Calu3 (cell line): ENCODE measurements at regions not wholly inside any gene's neighbourhood (a gene's known extent, or its start where the extent isn't known, plus 50 kb on each side); places are given as distances from the start of the nearest gene placed in this dataset.

ENCODE experiments used
- BruUV-seq: library from RNA; stranded (reverse); fragments of 400-500 nt; replicated peaks from 2 replicates; lab custom pipeline; 2021; lab: Mats Ljungman, UMichigan
- CTCF ChIA-PET: fragments of 300-600 bp; sonication (Branson Sonifier 250); formaldehyde crosslinking; loops from one replicate; lab custom pipeline; 2022; ENCODE audit warnings: antibody characterized with exemption; lab: Charles Lee
- DNase-seq: peaks from one replicate; pipeline ENCODE4 v3.0.0; 2022
- H3K27ac Mint-ChIP-seq: one replicate; pipeline ENCODE4 v1.8.0; 2022; ENCODE audit warnings: mixed read lengths; ENCODE audit not compliant: unreplicated experiment
- H3K27me3 Mint-ChIP-seq: one replicate; pipeline ENCODE4 v1.8.0; 2022; ENCODE audit warnings: mixed read lengths; ENCODE audit not compliant: unreplicated experiment
- H3K36me3 Mint-ChIP-seq: one replicate; pipeline ENCODE4 v1.8.0; 2022; ENCODE audit warnings: mild to moderate bottlenecking, moderate library complexity, mixed read lengths; ENCODE audit not compliant: insufficient read depth, unreplicated experiment
- H3K4me1 Mint-ChIP-seq: one replicate; pipeline ENCODE4 v1.8.0; 2022; ENCODE audit warnings: mild to moderate bottlenecking, low read depth, mixed read lengths; ENCODE audit not compliant: unreplicated experiment
- H3K4me3 Mint-ChIP-seq: one replicate; pipeline ENCODE4 v1.8.0; 2022; ENCODE audit warnings: mild to moderate bottlenecking, low read depth, moderate library complexity, mixed read lengths; ENCODE audit not compliant: unreplicated experiment
- H3K9me3 Mint-ChIP-seq: one replicate; pipeline ENCODE4 v1.8.0; 2022; ENCODE audit warnings: low read depth, mixed read lengths; ENCODE audit not compliant: unreplicated experiment
- intact Hi-C: fragments of 100-400 bp; cut with micrococcal nuclease; formaldehyde crosslinking; loops from one replicate; pipeline ENCODE4 v1.10.0; 2022; ENCODE audit not compliant: unreplicated experiment
- TF ChIP-seq, protein P1 (sequence below): fragments of 200-600 bp; IDR thresholded peaks from one replicate; pipeline ENCODE4 v1.8.0; 2022; ENCODE audit warnings: antibody characterized with exemption; ENCODE audit not compliant: unreplicated experiment

GRCh38 chr2:217076657-217077232 lies 216.9 kb upstream of the TNP1 start:
- H3K27me3 Mint-ChIP-seq: no peaks in the 10 kb centered on the region
- no TSS peak for BruUV-seq
- no peak overlapping the region for H3K27ac Mint-ChIP-seq
- H3K4me1 Mint-ChIP-seq: peaks cover 10% of the 10 kb centered on the region
- H3K36me3 Mint-ChIP-seq: no peaks in the 10 kb centered on the region
- H3K9me3 Mint-ChIP-seq: no peaks in the 10 kb centered on the region
- DNase-seq: no peak
- H3K4me3 Mint-ChIP-seq: no peak overlapping the region
- intact Hi-C loops: no loop called here
- CTCF ChIA-PET: interaction anchor here (0.9 kb wide), 1 partner anchor 29 kb away, joined by 3 read pairs; no protein-coding TSS in a partner anchor
- TF ChIP-seq, protein P1, sequence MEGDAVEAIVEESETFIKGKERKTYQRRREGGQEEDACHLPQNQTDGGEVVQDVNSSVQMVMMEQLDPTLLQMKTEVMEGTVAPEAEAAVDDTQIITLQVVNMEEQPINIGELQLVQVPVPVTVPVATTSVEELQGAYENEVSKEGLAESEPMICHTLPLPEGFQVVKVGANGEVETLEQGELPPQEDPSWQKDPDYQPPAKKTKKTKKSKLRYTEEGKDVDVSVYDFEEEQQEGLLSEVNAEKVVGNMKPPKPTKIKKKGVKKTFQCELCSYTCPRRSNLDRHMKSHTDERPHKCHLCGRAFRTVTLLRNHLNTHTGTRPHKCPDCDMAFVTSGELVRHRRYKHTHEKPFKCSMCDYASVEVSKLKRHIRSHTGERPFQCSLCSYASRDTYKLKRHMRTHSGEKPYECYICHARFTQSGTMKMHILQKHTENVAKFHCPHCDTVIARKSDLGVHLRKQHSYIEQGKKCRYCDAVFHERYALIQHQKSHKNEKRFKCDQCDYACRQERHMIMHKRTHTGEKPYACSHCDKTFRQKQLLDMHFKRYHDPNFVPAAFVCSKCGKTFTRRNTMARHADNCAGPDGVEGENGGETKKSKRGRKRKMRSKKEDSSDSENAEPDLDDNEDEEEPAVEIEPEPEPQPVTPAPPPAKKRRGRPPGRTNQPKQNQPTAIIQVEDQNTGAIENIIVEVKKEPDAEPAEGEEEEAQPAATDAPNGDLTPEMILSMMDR: no peak

- peaks cover 10% of the 10 kb centered on the region for H3K4me1 Mint-ChIP-seq
- TF ChIP-seq, protein P1: no peak
Measured at GRCh38 chr2:217076058-217076435, 216.2 kb upstream of the TNP1 start.

GRCh38 chr2:217075268-217076057 lies 215.6 kb upstream of the TNP1 start:
- Mint-ChIP-seq H3K4me3 (no peak overlapping the region), H3K27me3 (no peaks in the 10 kb centered on the region), H3K36me3 (no peaks in the 10 kb centered on the region), H3K27ac (no peak overlapping the region), H3K9me3 (no peaks in the 10 kb centered on the region), H3K4me1 (peaks cover 10% of the 10 kb centered on the region)
- CTCF ChIA-PET: interaction anchor here (0.5 kb wide), 1 partner anchor 385 kb away, joined by 3 read pairs; no protein-coding TSS in a partner anchor
- TF ChIP-seq, protein P1: no peak
- BruUV-seq: no TSS peak
- no peak for DNase-seq
- intact Hi-C loops: no loop called here

More at GRCh38 chr2:217076058-217076435, 216.2 kb upstream of the TNP1 start:
- H3K4me3 Mint-ChIP-seq: no peak overlapping the region
- H3K27me3 Mint-ChIP-seq: no peaks in the 10 kb centered on the region
- CTCF ChIA-PET: no interaction called here
- no peaks in the 10 kb centered on the region for H3K9me3 Mint-ChIP-seq
- no peak overlapping the region for H3K27ac Mint-ChIP-seq
- no peak for DNase-seq
- no TSS peak for BruUV-seq
- intact Hi-C loops: no loop called here
- no peaks in the 10 kb centered on the region for H3K36me3 Mint-ChIP-seq

GRCh38 chr2:217074576-217075255 lies 214.9 kb upstream of the TNP1 start:
- Mint-ChIP-seq H3K4me3 (no peak overlapping the region), H3K36me3 (no peaks in the 10 kb centered on the region), H3K27me3 (no peaks in the 10 kb centered on the region), H3K9me3 (no peaks in the 10 kb centered on the region), H3K27ac (no peak overlapping the region), H3K4me1 (peaks cover 10% of the 10 kb centered on the region)
- TF ChIP-seq, protein P1: no peak
- BruUV-seq: no TSS peak
- CTCF ChIA-PET: interaction anchor here (0.5 kb wide), 1 partner anchor 384 kb away, joined by 3 read pairs; no protein-coding TSS in a partner anchor
- no peak for DNase-seq
- intact Hi-C loops: no loop called here
